ENCODE measurements at regions not wholly inside any gene's neighbourhood (a gene's known extent, or its start where the extent isn't known, plus 50 kb on each side); places are given as distances from the start of the nearest gene placed in this dataset.
"Not testable (repeated sequence)": the region's sequence is repeated elsewhere in the genome, so short reads cannot be mapped to it uniquely, and the experiment has no call there.

DNA sequence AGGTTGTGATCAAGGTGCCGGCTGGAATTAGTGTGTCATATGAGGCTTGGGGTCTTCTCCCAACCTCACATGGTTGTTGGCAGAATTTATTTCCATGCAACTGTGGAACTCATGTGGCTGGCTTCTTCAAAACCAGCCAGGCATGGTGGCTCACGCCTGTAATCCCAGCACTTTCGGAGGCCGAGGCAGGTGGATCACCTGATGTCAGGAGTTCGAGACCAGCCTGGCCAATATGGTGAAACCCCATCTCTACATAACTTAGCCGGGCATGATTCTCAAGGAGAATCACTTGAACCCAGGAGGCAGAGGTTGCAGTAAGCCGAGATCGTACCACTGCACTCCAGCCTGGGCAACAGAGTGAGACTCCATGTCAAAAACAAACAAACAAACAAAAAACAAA, 102.3 kb upstream of the DEFB108B start:
- H3K9me3 ChIP-seq (ENCODE audit: severe bottlenecking); DNase-seq; H3K27ac ChIP-seq; H3K36me3 ChIP-seq; H3K4me3 ChIP-seq (ENCODE audit: low read depth, low read length); H3K27me3 ChIP-seq (ENCODE audit: insufficient read depth, low read depth, severe bottlenecking): not testable (repeated sequence)

DNA sequence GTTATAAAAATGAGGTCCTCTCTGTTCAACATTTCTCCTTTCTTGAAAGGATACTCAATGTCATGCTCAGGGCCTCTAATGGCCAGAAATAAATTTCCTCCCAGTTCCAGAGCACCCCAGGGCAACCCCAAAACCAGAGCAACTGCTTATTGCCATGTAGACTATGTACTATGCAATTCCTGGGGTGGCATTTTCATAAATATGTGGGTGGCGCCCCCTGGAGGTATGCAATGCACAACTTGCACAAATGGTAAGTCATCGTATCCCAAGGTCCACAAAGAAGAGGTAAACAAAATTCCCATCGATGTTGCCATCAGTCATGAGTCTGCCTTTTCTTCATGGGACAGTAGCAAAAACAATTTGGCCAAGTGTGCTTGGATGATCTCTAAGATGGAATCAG, 98.6 kb upstream of the DEFB108B start:
- not testable (repeated sequence) for H3K4me3 ChIP-seq (ENCODE audit: low read depth, low read length)

DNA sequence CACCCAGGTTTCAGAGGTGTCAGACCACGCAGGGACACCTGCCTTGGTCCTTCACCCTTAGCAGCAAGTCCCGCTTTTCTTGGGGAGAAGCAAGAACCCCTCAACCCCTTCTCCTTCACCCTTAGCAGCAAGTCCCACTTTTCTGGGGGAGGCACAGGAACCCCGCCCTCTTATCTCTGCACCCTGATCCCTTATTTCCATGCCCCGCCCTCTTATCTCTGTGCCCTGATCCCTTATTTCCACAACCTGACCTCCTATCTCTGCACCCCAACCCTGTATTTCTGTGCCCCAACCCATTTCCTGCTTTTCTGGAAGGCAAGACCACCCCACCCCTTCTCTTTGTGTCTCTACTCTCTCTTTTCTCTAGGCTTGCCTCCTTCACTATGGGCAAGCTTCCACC, 94.7 kb upstream of the DEFB108B start:
- not testable (repeated sequence) for H3K27ac ChIP-seq; H3K27me3 ChIP-seq (ENCODE audit: insufficient read depth, low read depth, severe bottlenecking); H3K9me3 ChIP-seq (ENCODE audit: severe bottlenecking); H3K36me3 ChIP-seq; H3K4me3 ChIP-seq (ENCODE audit: low read depth, low read length); DNase-seq

More for the DNA sequence above, 98.6 kb upstream of the DEFB108B start:
- not testable (repeated sequence) for H3K9me3 ChIP-seq (ENCODE audit: severe bottlenecking); H3K36me3 ChIP-seq; H3K27me3 ChIP-seq (ENCODE audit: insufficient read depth, low read depth, severe bottlenecking); H3K27ac ChIP-seq
- DNase-seq = peak; percentile 28

DNA sequence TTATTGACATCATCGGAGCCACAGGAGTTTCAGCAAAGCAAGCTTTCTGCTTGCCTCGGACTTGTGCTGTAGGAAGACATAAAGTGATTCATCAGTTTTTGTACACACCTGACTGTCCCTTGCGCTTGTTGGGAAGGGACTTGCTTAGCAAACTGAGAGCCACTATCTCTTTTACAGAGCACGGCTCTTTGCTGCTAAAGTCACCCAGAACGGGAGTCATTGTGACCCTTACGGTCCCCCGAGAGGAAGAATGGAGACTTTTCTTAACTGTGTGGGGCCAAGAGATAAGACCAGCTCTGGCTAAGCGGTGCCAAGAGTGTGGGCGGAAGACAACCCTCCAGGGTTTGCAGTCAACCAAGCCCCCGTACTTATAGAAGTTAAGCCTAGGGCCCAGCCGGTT, 89.6 kb upstream of the DEFB108B start:
- not testable (repeated sequence) for DNase-seq; H3K27me3 ChIP-seq (ENCODE audit: insufficient read depth, low read depth, severe bottlenecking); H3K4me3 ChIP-seq (ENCODE audit: low read depth, low read length); H3K9me3 ChIP-seq (ENCODE audit: severe bottlenecking); H3K27ac ChIP-seq; H3K36me3 ChIP-seq

DNA sequence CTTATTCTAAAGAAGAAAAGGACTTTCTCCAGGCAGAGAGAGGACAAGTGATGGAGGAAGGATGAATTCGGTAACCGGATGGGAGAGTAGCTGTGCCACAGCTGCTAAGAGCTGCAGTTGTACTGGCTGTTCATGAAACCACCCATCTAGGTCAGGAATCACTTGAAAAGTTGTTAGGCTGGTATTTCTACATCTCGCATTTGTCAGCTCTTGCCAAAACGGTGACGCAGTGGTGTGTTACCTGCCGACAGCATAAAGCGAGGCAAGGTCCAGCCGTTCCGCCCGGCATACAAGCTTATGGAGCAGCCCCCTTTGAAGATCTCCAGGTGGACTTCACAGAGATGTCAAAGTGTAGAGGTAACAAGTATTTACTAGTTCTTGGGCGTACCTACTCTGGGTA, 87.3 kb upstream of the DEFB108B start:
- H3K27me3 ChIP-seq (ENCODE audit: insufficient read depth, low read depth, severe bottlenecking); H3K9me3 ChIP-seq (ENCODE audit: severe bottlenecking); H3K36me3 ChIP-seq; H3K4me3 ChIP-seq (ENCODE audit: low read depth, low read length); DNase-seq; H3K27ac ChIP-seq: not testable (repeated sequence)

DNA sequence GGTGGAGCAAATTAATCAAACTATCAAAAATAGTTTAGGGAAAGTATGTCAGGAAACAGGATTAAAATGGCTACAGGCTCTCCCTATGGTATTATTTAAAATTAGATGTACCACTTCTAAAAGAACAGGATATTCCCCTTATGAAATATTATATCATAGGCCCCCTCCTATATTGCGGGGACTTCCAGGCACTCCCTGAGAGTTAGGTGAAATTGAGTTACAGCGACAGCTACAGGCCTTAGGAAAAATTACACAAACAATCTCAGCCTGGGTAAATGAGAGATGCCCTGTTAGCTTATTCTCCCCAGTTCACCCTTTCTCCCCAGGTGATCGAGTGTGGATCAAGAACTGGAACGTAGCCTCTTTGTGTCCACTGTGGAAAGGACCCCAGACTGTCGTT, 86.7 kb upstream of the DEFB108B start:
- DNase-seq, H3K36me3 ChIP-seq: not testable (repeated sequence)

DNA sequence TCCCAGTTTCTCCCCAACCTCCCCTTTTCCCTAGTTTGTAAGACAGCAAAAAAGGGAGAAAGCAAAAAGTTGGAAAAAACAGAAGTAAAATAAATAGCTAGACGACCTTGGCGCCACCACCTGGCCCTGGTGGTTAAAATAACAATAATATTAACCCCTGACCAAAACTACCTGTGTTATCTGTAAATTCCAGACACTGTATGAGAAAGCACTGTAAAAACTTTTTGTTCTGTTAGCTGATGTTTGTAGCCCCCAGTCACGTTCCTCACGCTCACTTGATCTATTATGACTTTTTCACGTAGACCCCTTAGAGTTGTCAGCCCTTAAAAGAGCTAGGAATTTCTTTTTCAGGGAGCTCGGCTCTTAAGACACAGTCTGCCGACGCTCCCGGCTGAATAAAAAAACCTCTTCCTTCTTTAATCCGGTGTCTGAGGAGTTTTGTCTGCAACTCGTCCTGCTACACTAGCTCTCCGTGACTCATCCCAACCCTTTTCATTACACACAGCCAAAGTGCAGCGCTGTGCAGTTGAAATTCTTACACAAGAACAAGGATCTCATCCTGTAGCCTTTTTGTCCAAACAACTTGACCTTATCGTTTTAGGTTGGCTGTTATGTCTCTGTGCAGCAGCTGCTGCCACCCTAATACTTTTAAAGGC, 83.9 kb upstream of the DEFB108B start:
- H3K4me3 ChIP-seq (ENCODE audit: low read depth, low read length) = peak overlapping the region; percentile 21; the same call in 1 of the 2 replicates
- DNase-seq; H3K27ac ChIP-seq; H3K36me3 ChIP-seq; H3K27me3 ChIP-seq (ENCODE audit: insufficient read depth, low read depth, severe bottlenecking); H3K9me3 ChIP-seq (ENCODE audit: severe bottlenecking): not testable (repeated sequence)

More for the DNA sequence above, 86.7 kb upstream of the DEFB108B start:
- not testable (repeated sequence) for H3K27me3 ChIP-seq (ENCODE audit: insufficient read depth, low read depth, severe bottlenecking); H3K4me3 ChIP-seq (ENCODE audit: low read depth, low read length); H3K27ac ChIP-seq; H3K9me3 ChIP-seq (ENCODE audit: severe bottlenecking)

DNA sequence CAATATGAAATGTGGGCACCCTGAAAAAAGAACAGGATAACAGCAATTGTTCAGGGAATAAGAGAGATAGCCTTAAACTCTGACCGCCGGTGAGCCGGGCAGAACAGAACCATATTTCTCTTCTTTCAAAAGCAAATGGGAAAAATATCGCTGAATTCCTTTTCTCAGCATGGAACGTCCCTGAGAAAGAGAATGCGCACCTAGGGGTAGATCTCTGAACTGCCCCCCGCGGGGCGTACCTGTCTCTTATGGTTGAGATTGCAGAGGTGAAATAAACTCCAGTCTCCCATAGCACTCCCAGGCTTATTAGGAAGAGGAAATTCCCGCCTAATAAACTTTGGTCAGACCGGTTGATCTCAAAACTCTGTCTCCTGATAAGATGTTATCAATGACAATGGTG, 82.1 kb upstream of the DEFB108B start:
- not testable (repeated sequence) for H3K9me3 ChIP-seq (ENCODE audit: severe bottlenecking); H3K27ac ChIP-seq; H3K4me3 ChIP-seq (ENCODE audit: low read depth, low read length); H3K27me3 ChIP-seq (ENCODE audit: insufficient read depth, low read depth, severe bottlenecking); H3K36me3 ChIP-seq; DNase-seq

DNA sequence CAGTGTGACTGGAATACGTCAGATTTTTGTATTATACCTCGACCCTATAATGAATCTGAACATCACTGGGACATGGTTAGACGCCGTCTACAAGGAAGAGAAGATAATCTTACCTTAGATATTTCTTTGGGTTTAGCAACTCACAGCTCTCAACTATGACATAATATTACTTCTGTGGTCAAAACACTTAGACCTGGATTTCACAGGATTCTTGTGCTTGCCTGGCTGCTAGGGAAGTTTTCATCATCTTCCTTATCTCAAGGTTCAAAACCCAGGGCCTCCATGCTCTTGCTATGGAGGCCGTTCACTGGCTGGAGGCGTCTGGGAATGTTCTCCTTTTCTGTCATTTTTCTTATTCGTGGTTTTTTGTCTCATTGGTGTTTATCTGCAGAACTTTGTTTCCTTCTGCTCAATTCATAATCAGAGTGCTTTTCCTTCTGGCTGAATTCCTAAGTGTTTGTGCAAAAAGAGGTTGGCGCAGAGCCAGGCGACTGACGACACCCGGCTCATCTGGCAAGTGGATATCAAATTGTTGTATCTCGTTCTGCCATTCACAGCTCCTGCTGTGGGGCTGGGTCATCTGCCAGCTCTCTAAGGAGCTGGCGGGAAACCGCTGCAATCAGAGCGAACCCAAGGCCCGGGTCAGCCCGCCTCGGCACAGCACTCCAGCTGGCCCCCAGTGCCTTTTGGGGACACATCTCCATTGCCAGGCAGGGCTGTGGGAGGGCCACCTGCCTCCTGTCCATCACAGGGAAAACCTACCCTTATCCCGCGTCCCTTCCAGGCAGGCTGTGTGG, 68.1 kb upstream of the DEFB108B start:
- H3K9me3 ChIP-seq (ENCODE audit: severe bottlenecking); H3K27ac ChIP-seq; H3K36me3 ChIP-seq; H3K4me3 ChIP-seq (ENCODE audit: low read depth, low read length); H3K27me3 ChIP-seq (ENCODE audit: insufficient read depth, low read depth, severe bottlenecking): not testable (repeated sequence)
- peak; percentile 38 for DNase-seq

DNA sequence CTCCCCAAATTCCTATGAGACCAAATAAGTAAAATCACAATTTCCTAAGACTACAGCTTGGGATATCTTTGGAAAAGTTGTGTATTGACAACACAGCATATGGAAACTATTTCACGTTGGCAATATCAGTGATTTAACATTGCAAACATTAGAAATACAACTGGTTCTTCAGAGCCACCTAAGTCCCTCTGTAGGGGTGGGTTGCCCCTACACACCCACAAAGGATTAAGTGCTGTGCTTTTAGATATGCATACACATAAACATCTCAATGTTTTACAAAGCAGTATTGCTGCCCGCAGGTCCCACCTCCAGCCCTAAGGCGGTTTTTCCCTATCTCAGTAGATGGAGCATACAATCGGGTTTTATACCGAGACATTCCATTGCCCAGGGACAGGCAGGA, 66.0 kb upstream of the DEFB108B start:
- H3K27me3 ChIP-seq (ENCODE audit: insufficient read depth, low read depth, severe bottlenecking); H3K9me3 ChIP-seq (ENCODE audit: severe bottlenecking); DNase-seq; H3K36me3 ChIP-seq; H3K4me3 ChIP-seq (ENCODE audit: low read depth, low read length): not testable (repeated sequence)
- H3K27ac ChIP-seq = peak overlapping the region; percentile 65

DNA sequence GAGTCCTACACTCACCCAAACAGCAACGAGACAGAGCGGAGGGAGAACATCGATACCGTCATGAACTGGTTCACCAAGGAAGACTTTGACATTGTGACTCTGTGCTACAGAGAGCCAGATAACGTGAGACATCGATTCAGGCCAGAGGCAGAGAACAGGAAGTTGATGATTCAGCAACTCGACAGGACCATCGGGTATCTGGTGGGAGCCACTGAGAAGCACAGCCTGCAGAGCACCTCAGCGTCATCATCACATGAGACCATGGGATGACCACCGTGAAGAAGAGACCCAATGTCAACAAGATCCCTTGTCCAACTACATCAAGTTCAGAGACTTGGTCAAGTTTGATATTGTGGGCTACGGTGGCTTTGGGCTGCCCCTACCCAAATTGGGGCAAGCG, 60.8 kb upstream of the DEFB108B start:
- DNase-seq; H3K4me3 ChIP-seq (ENCODE audit: low read depth, low read length); H3K36me3 ChIP-seq; H3K27me3 ChIP-seq (ENCODE audit: insufficient read depth, low read depth, severe bottlenecking); H3K27ac ChIP-seq; H3K9me3 ChIP-seq (ENCODE audit: severe bottlenecking): not testable (repeated sequence)

All from WERI-Rb-1 (cell line).